IPS-18c (cell line): ENCODE measurements at regions not wholly inside any gene's neighbourhood (a gene's known extent, or its start where the extent isn't known, plus 50 kb on each side); places are given as distances from the start of the nearest gene placed in this dataset.

ENCODE experiments used
- H3K4me3 ChIP-seq: 2 replicates; pipeline ENCODE4 v1.7.0; 2013; ENCODE audit warnings: low read depth, mild to moderate bottlenecking, low read length, moderate library complexity; ENCODE audit not compliant: insufficient read depth
- H3K9me3 ChIP-seq: one replicate; pipeline ENCODE4 v1.6.1; 2013; ENCODE audit warnings: mild to moderate bottlenecking, low read length, moderate library complexity; ENCODE audit not compliant: control insufficient read depth, insufficient read depth

- no peak overlapping the region for H3K4me3 ChIP-seq
- H3K9me3 ChIP-seq, result peaks cover 2% of the 10 kb centered on the region
Measured at GRCh38 chr13:106433066-106433465, 102.4 kb downstream of the EFNB2 start.

DNA sequence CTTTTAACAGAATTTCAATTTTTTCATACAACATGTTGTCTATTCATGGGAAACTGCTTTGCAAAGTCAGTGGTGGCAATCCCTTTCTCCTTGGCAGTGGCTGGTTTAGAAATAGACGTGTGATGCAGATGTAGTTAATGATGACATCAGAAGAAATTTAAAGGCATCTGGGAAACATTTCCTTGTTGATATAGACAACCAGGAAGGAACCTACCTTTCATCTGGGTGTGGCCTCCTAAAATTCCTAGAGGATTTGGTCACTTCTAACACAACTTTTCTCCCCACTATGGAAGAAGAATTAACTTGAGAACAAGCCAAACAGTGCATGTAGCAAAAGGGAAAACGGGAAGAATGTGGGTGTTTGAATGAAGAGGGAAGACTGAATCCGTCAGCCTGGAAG lies 102.8 kb downstream of the EFNB2 start:
- peaks cover 2% of the 10 kb centered on the region for H3K9me3 ChIP-seq
- H3K4me3 ChIP-seq, result no peak overlapping the region

- no peak overlapping the region for H3K4me3 ChIP-seq
- peaks cover 2% of the 10 kb centered on the region for H3K9me3 ChIP-seq
Measured at GRCh38 chr13:106426909-106427308, 108.6 kb downstream of the EFNB2 start.

DNA sequence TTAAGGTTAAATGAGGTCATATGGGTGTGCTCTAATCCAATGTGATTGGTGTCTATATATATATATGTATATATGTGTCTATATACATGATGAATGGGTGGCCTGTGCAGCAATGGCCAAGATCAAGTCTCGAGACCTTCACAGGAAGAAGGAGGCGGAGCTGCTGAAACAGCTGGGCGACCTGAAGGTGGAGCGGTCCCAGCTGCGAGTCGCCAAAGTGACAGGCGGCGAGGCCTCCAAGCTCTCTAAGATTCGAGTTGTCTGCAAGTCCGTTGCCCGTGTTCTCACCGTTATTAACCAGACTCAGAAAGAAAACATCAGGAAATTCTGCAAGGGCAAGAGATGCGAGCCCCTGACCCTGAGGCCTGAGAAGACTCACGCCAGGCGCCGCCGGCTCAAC lies 109.8 kb downstream of the EFNB2 start:
- Histone ChIP-seq H3K9me3 (no peaks in the 10 kb centered on the region), H3K4me3 (no peak overlapping the region)

DNA sequence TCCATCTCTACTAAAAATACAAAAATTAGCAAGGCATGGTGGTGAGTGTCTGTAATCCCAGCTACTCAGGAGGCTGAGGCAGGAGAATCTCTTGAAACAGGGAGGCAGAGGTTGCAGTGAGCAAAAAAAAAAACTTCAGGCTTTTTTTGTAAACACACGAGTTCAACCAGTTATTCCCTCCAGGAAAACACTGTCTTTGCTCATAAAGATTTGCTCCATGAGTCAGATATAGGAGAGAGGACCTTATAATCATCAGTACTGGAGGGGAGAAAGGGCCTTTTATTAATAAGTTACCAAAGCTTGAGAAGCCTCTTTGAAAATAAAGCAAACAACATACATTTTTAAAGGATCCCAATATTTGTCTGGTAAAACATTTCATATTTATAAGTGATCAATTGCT lies 110.7 kb downstream of the EFNB2 start:
- Histone ChIP-seq H3K9me3 (no peaks in the 10 kb centered on the region), H3K4me3 (no peak overlapping the region)

DNA sequence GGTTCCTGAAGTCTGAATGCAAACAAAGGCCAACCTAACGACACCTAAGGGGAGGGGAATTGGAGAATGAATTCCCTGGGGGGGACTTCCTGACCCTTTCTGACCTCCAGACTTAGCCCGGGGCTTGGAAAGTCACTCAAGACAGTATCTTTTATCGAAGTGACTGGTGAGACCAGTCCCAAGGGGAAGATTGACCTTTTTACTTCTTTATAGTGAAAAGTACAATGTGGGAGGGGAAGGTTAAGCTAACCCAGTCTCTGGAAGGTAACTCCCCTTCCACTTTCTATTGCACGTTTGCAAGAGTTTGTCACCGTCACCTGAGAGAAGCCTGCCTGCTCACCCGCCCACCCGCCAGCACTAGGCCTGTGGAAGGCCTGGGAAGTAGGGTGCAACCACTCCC lies 111.9 kb downstream of the EFNB2 start:
- Histone ChIP-seq H3K4me3 (no peak overlapping the region), H3K9me3 (no peaks in the 10 kb centered on the region)

- Histone ChIP-seq H3K9me3 (no peaks in the 10 kb centered on the region), H3K4me3 (no peak overlapping the region)
Measured at GRCh38 chr13:106418556-106418955, 116.9 kb downstream of the EFNB2 start.

- Histone ChIP-seq H3K9me3 (no peaks in the 10 kb centered on the region), H3K4me3 (no peak overlapping the region)
Measured at GRCh38 chr13:106417467-106418110, 117.9 kb downstream of the EFNB2 start.

DNA sequence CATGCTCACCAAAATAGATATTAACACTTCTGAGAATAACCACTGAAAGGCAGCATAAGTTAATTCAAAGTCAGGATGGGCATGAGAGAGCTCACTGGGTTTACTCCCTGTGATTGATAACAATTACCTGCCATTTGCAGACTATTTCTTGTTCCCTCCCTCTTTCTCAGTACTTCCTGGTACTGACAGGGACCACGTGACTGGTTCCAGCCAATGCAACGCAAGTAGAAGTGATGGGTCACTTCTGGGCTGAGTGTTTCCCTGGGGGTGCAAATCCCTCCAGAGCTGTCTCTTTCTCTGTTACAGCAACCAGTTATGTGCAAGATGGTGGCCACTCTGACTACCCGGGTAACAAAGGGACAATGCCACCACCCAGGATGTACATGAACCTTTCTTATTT lies 118.8 kb downstream of the EFNB2 start:
- Histone ChIP-seq H3K4me3 (no peak overlapping the region), H3K9me3 (no peaks in the 10 kb centered on the region)

DNA sequence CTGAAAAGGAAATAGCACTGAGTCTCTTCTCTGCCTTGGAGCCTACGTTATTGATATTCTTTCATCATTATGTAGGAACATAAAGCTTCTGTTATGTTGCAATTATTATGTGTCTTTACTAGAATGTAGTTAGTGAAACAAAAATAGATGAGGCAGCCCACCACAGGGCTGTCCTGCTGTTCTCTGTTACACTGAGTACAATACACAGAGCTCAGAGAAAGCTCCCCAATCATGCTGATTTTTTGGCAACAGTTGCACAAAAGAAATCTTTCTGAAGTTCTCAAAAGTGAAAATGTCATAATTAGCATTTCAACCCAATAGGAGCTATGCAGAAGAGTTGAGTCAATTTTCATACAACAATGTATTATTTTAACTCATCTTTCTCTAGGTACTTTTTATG lies 119.5 kb downstream of the EFNB2 start:
- Histone ChIP-seq H3K9me3 (no peaks in the 10 kb centered on the region), H3K4me3 (no peak overlapping the region)

- Histone ChIP-seq H3K4me3 (no peak overlapping the region), H3K9me3 (no peaks in the 10 kb centered on the region)
Measured at GRCh38 chr13:106415442-106415841, 120.0 kb downstream of the EFNB2 start.

DNA sequence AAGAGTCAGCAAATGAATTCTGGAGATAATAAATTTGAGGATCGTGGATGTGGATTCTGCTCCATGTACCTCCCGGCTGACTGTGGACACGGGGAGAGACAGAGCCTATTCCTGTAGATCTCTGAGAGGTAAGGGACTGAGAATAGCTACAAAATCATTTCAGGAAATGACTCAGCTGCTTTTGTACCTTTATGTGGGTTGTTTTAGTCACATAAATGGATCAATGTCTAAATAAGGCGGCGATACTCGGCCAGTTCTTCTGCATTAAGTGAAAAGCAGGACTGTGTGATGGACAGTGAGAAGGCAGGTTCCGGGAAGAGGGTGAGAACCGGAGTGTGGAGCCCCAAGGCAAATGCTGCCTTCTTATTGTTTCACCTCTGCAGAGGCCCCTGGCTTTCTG lies 128.1 kb downstream of the EFNB2 start:
- Histone ChIP-seq H3K4me3 (no peak overlapping the region), H3K9me3 (no peaks in the 10 kb centered on the region)

DNA sequence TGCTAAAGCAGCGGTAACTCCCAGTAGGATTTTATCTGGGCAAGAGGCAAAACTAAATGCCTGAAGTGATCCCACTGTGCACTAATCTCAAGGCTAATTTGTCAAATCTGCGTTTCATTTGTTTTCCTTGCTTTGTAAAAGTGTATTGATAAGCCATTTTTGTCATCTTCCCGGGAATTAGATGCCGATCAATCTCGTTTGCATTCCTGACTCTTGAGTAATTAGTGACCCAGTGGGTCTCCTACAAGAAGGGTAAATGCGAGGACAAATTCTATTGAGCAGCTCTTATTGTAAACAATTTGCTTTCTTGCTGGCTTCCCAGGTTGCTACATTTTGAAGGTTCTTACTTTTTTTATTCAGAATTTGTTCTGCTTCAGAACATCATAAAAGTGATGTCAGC lies 129.7 kb downstream of the EFNB2 start:
- Histone ChIP-seq H3K9me3 (no peaks in the 10 kb centered on the region), H3K4me3 (no peak overlapping the region)

DNA sequence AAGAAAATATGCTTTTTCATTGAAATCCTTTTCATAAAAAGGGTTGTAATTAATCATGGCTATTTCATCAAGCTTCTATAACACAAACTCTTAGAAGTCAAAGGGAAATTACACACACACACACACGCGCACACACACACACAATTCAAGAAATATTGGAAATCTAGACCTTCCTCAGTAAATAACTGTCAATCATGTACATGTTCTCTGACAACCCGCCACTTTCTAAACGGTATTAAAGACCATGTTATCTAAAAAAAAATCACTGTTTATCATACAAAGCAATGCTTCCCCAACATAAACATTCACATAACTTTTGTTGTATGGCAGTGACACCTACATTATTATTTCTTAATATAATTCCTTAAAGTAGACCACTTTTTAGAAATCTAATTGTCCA lies 132.2 kb downstream of the EFNB2 start:
- Histone ChIP-seq H3K4me3 (no peak overlapping the region), H3K9me3 (no peaks in the 10 kb centered on the region)

GRCh38 chr13:106402866-106403265 lies 132.6 kb downstream of the EFNB2 start:
- H3K4me3 ChIP-seq, result no peak overlapping the region
- no peaks in the 10 kb centered on the region for H3K9me3 ChIP-seq

- no peak overlapping the region for H3K4me3 ChIP-seq
- no peaks in the 10 kb centered on the region for H3K9me3 ChIP-seq
Measured at GRCh38 chr13:106401081-106401480, 134.4 kb downstream of the EFNB2 start.

- no peak overlapping the region for H3K4me3 ChIP-seq
- no peaks in the 10 kb centered on the region for H3K9me3 ChIP-seq
Measured at GRCh38 chr13:106400289-106400688, 135.2 kb downstream of the EFNB2 start.

- H3K4me3 ChIP-seq, result no peak overlapping the region
Measured at GRCh38 chr13:106398289-106398688, 137.2 kb downstream of the EFNB2 start.

DNA sequence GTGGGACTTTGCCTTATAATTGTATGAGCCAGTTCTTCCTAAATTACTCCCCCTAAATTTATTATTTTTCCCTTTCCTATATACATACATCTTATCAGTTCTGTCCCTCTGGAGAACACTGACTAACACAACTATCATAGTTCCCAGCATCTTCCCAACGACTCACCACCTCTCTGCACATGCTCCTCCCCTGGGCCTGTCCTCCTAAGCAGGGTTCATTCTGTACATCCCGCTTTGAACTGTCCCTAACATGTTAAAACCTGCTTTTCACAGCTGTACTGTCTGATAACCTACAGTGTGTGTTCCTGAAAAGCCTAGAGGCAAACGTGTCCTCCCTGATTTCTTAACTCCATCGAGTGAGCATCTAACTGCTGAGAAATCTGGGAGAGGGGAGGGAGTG lies 141.7 kb downstream of the EFNB2 start:
- no peak overlapping the region for H3K4me3 ChIP-seq
- peaks cover 2% of the 10 kb centered on the region for H3K9me3 ChIP-seq

More at GRCh38 chr13:106398289-106398688, 137.2 kb downstream of the EFNB2 start:
- no peaks in the 10 kb centered on the region for H3K9me3 ChIP-seq
